ENCODE measurements at regions not wholly inside any gene's neighbourhood (a gene's known extent, or its start where the extent isn't known, plus 50 kb on each side); places are given as distances from the start of the nearest gene placed in this dataset.

- TF ChIP-seq, protein P1, sequence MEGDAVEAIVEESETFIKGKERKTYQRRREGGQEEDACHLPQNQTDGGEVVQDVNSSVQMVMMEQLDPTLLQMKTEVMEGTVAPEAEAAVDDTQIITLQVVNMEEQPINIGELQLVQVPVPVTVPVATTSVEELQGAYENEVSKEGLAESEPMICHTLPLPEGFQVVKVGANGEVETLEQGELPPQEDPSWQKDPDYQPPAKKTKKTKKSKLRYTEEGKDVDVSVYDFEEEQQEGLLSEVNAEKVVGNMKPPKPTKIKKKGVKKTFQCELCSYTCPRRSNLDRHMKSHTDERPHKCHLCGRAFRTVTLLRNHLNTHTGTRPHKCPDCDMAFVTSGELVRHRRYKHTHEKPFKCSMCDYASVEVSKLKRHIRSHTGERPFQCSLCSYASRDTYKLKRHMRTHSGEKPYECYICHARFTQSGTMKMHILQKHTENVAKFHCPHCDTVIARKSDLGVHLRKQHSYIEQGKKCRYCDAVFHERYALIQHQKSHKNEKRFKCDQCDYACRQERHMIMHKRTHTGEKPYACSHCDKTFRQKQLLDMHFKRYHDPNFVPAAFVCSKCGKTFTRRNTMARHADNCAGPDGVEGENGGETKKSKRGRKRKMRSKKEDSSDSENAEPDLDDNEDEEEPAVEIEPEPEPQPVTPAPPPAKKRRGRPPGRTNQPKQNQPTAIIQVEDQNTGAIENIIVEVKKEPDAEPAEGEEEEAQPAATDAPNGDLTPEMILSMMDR (IDR thresholded peaks at IDR 0.05): no peak
- no peak for TF ChIP-seq POLR2A (IDR thresholded peaks at IDR 0.05)
These were observed 205.3 kb upstream of the SLC14A2 start for GRCh38 chr18:45409971-45410370.
